IPS-18a (cell line): ENCODE measurements at regions not wholly inside any gene's neighbourhood (a gene's known extent, or its start where the extent isn't known, plus 50 kb on each side); places are given as distances from the start of the nearest gene placed in this dataset.

Experiments used
- H3K27ac ChIP-seq: one replicate; pipeline ENCODE4 v1.5.1; 2013; ENCODE audit warnings: low read length
- H3K27me3 ChIP-seq: one replicate; pipeline ENCODE4 v1.6.1; 2013; ENCODE audit warnings: mild to moderate bottlenecking, low read length; ENCODE audit not compliant: control insufficient read depth, insufficient read depth
- H3K36me3 ChIP-seq: one replicate; pipeline ENCODE4 v1.6.1; 2013; ENCODE audit warnings: low read depth, low read length; ENCODE audit not compliant: control insufficient read depth
- H3K4me1 ChIP-seq: one replicate; pipeline ENCODE4 v1.6.1; 2013; ENCODE audit warnings: low read depth, low read length; ENCODE audit not compliant: control insufficient read depth
- H3K4me3 ChIP-seq: one replicate; pipeline ENCODE4 v1.5.1; 2013; ENCODE audit warnings: low read length
- H3K9ac ChIP-seq: one replicate; pipeline ENCODE4 v1.6.1; 2013; ENCODE audit warnings: mild to moderate bottlenecking, low read length, moderate library complexity
- H3K9me3 ChIP-seq: one replicate; pipeline ENCODE4 v1.6.1; 2013; ENCODE audit warnings: low read depth, low read length; ENCODE audit not compliant: control insufficient read depth

- peaks cover 3% of the 10 kb centered on the region for H3K4me1 ChIP-seq
- no peaks in the 10 kb centered on the region for H3K27me3 ChIP-seq
- no peak overlapping the region for H3K4me3 ChIP-seq
- H3K36me3 ChIP-seq: no peaks in the 10 kb centered on the region
- no peak overlapping the region for H3K9ac ChIP-seq
- no peak overlapping the region for H3K27ac ChIP-seq
- H3K9me3 ChIP-seq: no peaks in the 10 kb centered on the region
Measured at GRCh38 chr6:21648475-21649050, 55.0 kb downstream of the SOX4 start.

GRCh38 chr6:21653323-21653722 lies 59.8 kb downstream of the SOX4 start:
- H3K9me3 ChIP-seq: no peaks in the 10 kb centered on the region
- H3K27me3 ChIP-seq: no peaks in the 10 kb centered on the region
- peaks cover 16% of the 10 kb centered on the region for H3K4me1 ChIP-seq
- no peak overlapping the region for H3K4me3 ChIP-seq
- no peak overlapping the region for H3K27ac ChIP-seq
- no peak overlapping the region for H3K9ac ChIP-seq
- H3K36me3 ChIP-seq: no peaks in the 10 kb centered on the region

GRCh38 chr6:21653905-21654304 lies 60.4 kb downstream of the SOX4 start:
- H3K4me3 ChIP-seq: peak overlapping the region; percentile 10
- no peak overlapping the region for H3K27ac ChIP-seq
- H3K36me3 ChIP-seq: no peaks in the 10 kb centered on the region
- H3K27me3 ChIP-seq: no peaks in the 10 kb centered on the region
- H3K9me3 ChIP-seq: no peaks in the 10 kb centered on the region
- H3K4me1 ChIP-seq: peaks cover 16% of the 10 kb centered on the region
- H3K9ac ChIP-seq: no peak overlapping the region

GRCh38 chr6:21654361-21654760 lies 60.8 kb downstream of the SOX4 start:
- H3K4me1 ChIP-seq: peaks cover 16% of the 10 kb centered on the region
- no peak overlapping the region for H3K27ac ChIP-seq
- no peaks in the 10 kb centered on the region for H3K27me3 ChIP-seq
- H3K9ac ChIP-seq: no peak overlapping the region
- no peaks in the 10 kb centered on the region for H3K9me3 ChIP-seq
- H3K36me3 ChIP-seq: no peaks in the 10 kb centered on the region
- H3K4me3 ChIP-seq: peak overlapping the region; percentile 10

- Histone ChIP-seq H3K27me3 (peaks cover 21% of the 10 kb centered on the region), H3K9me3 (no peaks in the 10 kb centered on the region), H3K27ac (no peak overlapping the region), H3K4me3 (peak overlapping the region; percentile 97), H3K9ac (peak overlapping the region; percentile 91), H3K36me3 (peaks cover 6% of the 10 kb centered on the region), H3K4me1 (peaks cover 17% of the 10 kb centered on the region)
Measured at GRCh38 chr6:21663966-21664313, 70.4 kb downstream of the SOX4 start.

GRCh38 chr6:21664314-21665109 lies 71.0 kb downstream of the SOX4 start:
- Histone ChIP-seq H3K36me3 (peaks cover 11% of the 10 kb centered on the region), H3K9ac (peak overlapping the region; percentile 91), H3K4me1 (peaks cover 22% of the 10 kb centered on the region), H3K9me3 (no peaks in the 10 kb centered on the region), H3K27ac (peak overlapping the region; percentile 94), H3K27me3 (peaks cover 21% of the 10 kb centered on the region), H3K4me3 (peak overlapping the region; percentile 97)

- Histone ChIP-seq H3K9ac (peak overlapping the region; percentile 91), H3K4me1 (peaks cover 24% of the 10 kb centered on the region), H3K4me3 (peak overlapping the region; percentile 97), H3K27ac (peak overlapping the region; percentile 94), H3K36me3 (peaks cover 12% of the 10 kb centered on the region), H3K27me3 (peaks cover 21% of the 10 kb centered on the region), H3K9me3 (no peaks in the 10 kb centered on the region)
Measured at GRCh38 chr6:21665110-21665391, 71.5 kb downstream of the SOX4 start.

GRCh38 chr6:21665392-21666200 lies 72.0 kb downstream of the SOX4 start:
- peaks cover 15% of the 10 kb centered on the region for H3K36me3 ChIP-seq
- peaks cover 28% of the 10 kb centered on the region for H3K4me1 ChIP-seq
- peak overlapping the region; percentile 91 for H3K9ac ChIP-seq
- H3K4me3 ChIP-seq: peak overlapping the region; percentile 97
- H3K9me3 ChIP-seq: no peaks in the 10 kb centered on the region
- peaks cover 21% of the 10 kb centered on the region for H3K27me3 ChIP-seq
- H3K27ac ChIP-seq: peak overlapping the region; percentile 94

- Histone ChIP-seq H3K27ac (peak overlapping the region; percentile 94), H3K36me3 (peaks cover 20% of the 10 kb centered on the region), H3K4me1 (peaks cover 32% of the 10 kb centered on the region), H3K27me3 (peaks cover 21% of the 10 kb centered on the region), H3K9me3 (no peaks in the 10 kb centered on the region), H3K9ac (peak overlapping the region; percentile 91), H3K4me3 (peak overlapping the region; percentile 97)
Measured at GRCh38 chr6:21666201-21666691, 72.7 kb downstream of the SOX4 start.

GRCh38 chr6:21666853-21667681 lies 73.5 kb downstream of the SOX4 start:
- Histone ChIP-seq H3K27ac (peak overlapping the region; percentile 82), H3K4me1 (peaks cover 32% of the 10 kb centered on the region), H3K4me3 (peak overlapping the region; percentile 97), H3K36me3 (peaks cover 20% of the 10 kb centered on the region), H3K27me3 (peaks cover 20% of the 10 kb centered on the region), H3K9ac (peak overlapping the region; percentile 91), H3K9me3 (no peaks in the 10 kb centered on the region)

GRCh38 chr6:21668795-21669194 lies 75.2 kb downstream of the SOX4 start:
- no peak overlapping the region for H3K27ac ChIP-seq
- H3K4me3 ChIP-seq: peak overlapping the region; percentile 97
- peaks cover 20% of the 10 kb centered on the region for H3K36me3 ChIP-seq
- no peak overlapping the region for H3K9ac ChIP-seq
- peaks cover 27% of the 10 kb centered on the region for H3K4me1 ChIP-seq
- H3K27me3 ChIP-seq: peaks cover 4% of the 10 kb centered on the region
- no peaks in the 10 kb centered on the region for H3K9me3 ChIP-seq
